ENCODE measurements at regions not wholly inside any gene's neighbourhood (a gene's known extent, or its start where the extent isn't known, plus 50 kb on each side); places are given as distances from the start of the nearest gene placed in this dataset.
"Not testable (repeated sequence)": the region's sequence is repeated elsewhere in the genome, so short reads cannot be mapped to it uniquely, and the experiment has no call there.

DNA sequence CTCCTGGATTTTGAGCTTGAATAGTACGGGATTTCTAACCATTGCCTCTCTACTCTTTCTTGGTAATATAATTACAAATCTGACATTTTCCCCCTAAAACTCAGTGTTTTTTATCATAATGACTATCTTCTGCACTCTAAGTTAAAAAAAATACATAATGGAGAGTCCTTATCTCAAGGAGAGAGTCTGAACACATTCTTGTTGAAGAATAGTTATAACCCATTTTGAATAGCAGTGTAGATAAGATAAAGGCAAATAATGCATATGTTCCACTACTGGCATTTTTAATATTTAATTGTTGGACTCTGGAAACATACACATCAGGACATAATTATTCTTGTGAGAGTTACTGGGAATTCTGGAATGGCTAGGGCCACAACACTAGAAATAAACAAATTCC lies 456.5 kb upstream of the ANO5 start:
- Histone ChIP-seq H3K27ac (ENCODE audit: insufficient read depth, low read length) (no peak overlapping the region), H2AFZ (ENCODE audit: low read length) (no peak overlapping the region), H3K9ac (ENCODE audit: insufficient read depth, low read length) (no peak overlapping the region), H3K4me1 (ENCODE audit: control insufficient read depth, extremely low read depth, insufficient read depth, low read length) (no peaks in the 10 kb centered on the region), H3K27me3 (ENCODE audit: control insufficient read depth, insufficient read depth, low read length) (no peaks in the 10 kb centered on the region), H3K79me2 (ENCODE audit: control insufficient read depth, insufficient read depth, low read length) (no peaks in the 10 kb centered on the region), H3K36me3 (ENCODE audit: control insufficient read depth, insufficient read depth, low read length) (no peaks in the 10 kb centered on the region), H3K9me3 (ENCODE audit: control insufficient read depth, insufficient read depth, low read depth, low read length) (no peaks in the 10 kb centered on the region), H3K4me2 (ENCODE audit: extremely low read depth, insufficient read depth, low read length) (no peak overlapping the region), H4K20me1 (ENCODE audit: control insufficient read depth, extremely low read depth, insufficient read depth, low read length) (no peaks in the 10 kb centered on the region), H3K4me3 (replicated peaks in 1 of 4; ENCODE audit: control extremely low read depth in 1 of 4, insufficient read depth in 1 of 4, low read depth in 3 of 4, low read length in 4 of 4) (no peak overlapping the region)
- TF ChIP-seq, protein P1, sequence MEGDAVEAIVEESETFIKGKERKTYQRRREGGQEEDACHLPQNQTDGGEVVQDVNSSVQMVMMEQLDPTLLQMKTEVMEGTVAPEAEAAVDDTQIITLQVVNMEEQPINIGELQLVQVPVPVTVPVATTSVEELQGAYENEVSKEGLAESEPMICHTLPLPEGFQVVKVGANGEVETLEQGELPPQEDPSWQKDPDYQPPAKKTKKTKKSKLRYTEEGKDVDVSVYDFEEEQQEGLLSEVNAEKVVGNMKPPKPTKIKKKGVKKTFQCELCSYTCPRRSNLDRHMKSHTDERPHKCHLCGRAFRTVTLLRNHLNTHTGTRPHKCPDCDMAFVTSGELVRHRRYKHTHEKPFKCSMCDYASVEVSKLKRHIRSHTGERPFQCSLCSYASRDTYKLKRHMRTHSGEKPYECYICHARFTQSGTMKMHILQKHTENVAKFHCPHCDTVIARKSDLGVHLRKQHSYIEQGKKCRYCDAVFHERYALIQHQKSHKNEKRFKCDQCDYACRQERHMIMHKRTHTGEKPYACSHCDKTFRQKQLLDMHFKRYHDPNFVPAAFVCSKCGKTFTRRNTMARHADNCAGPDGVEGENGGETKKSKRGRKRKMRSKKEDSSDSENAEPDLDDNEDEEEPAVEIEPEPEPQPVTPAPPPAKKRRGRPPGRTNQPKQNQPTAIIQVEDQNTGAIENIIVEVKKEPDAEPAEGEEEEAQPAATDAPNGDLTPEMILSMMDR (conservative IDR thresholded peaks at IDR 0.05 in 1 of 2, IDR thresholded peaks at IDR 0.05 in 1 of 2; ENCODE audit: low read depth in 1 of 2, low read length in 2 of 2): no peak
- TF ChIP-seq EZH2 (IDR thresholded peaks at IDR 0.05; ENCODE audit: low read length, missing control alignments): no peak
- no peak for DNase-seq (ENCODE audit: low read depth in 2 of 2)

DNA sequence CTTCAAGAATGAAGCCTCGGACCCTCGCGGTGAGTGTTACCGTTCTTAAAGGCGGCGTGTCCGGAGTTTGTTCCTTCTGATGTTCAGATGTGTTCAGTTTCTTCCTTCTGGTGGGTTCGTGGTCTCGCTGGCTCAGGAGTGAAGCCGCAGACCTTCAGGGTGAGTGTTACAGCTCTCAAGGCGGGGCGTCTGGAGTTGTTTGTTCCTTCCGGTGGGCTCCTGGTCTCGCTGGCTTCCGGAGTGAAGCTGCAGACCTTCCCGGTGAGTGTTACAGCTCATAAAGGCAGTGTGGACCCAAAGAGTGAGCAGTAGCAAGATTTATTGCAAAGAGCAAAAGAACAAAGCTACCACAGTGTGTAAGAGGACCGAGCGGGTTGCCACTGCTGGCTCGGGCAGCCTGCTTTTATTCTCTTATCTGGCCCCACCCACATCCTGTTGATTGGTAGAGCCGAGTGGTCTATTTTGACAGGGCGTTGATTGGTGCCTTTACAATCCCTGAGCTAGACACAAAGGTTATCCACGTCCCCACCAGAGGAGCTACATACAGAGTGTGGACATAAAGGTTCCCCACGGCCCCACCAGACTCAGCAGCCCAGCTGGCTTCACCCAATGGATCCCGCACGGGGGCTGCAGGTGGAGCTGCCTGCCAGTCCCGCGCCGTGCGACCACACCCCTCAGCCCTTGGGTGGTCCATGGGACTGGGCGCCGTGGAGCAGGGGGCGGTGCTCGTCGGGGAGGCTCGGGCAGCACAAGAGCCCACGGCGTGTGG lies 440.2 kb upstream of the ANO5 start:
- not testable (repeated sequence) for H3K9me3 ChIP-seq (ENCODE audit: control insufficient read depth, insufficient read depth, low read depth, low read length); H3K79me2 ChIP-seq (ENCODE audit: control insufficient read depth, insufficient read depth, low read length); H3K36me3 ChIP-seq (ENCODE audit: control insufficient read depth, insufficient read depth, low read length); H3K27me3 ChIP-seq (ENCODE audit: control insufficient read depth, insufficient read depth, low read length); H3K9ac ChIP-seq (ENCODE audit: insufficient read depth, low read length); H2AFZ ChIP-seq (ENCODE audit: low read length); DNase-seq (ENCODE audit: low read depth in 2 of 2); H3K4me3 ChIP-seq (replicated peaks in 1 of 4; ENCODE audit: control extremely low read depth in 1 of 4, insufficient read depth in 1 of 4, low read depth in 3 of 4, low read length in 4 of 4); H3K4me1 ChIP-seq (ENCODE audit: control insufficient read depth, extremely low read depth, insufficient read depth, low read length); H3K27ac ChIP-seq (ENCODE audit: insufficient read depth, low read length); H3K4me2 ChIP-seq (ENCODE audit: extremely low read depth, insufficient read depth, low read length); H4K20me1 ChIP-seq (ENCODE audit: control insufficient read depth, extremely low read depth, insufficient read depth, low read length)

DNA sequence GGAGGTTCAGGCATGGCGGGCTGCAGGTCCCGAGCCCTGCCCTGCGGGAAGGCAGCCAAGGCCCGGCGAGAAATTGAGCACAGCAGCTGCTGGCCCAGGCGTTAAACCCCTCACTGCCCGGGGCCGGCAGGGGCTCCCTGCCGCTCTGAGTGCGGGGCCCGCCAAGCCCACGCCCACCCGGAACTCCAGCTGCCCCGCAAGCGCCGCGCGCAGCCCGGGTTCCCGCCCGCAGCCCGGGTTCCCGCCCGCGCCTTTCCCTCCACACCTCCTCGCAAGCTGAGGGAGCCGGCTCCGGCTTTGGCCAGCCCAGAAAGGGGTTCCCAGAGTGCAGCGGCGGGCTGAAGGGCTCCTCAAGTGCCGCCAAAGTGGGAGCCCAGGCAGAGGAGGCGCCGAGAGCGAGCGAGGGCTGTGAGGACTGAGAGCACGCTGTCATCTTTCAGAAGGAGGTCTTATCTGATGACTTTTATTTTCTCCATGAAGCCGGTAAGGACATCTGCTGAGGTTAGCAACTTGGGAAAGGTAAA lies 439.6 kb upstream of the ANO5 start:
- not testable (repeated sequence) for H3K9ac ChIP-seq (ENCODE audit: insufficient read depth, low read length); H3K4me2 ChIP-seq (ENCODE audit: extremely low read depth, insufficient read depth, low read length); H3K27ac ChIP-seq (ENCODE audit: insufficient read depth, low read length); H3K4me3 ChIP-seq (replicated peaks in 1 of 4; ENCODE audit: control extremely low read depth in 1 of 4, insufficient read depth in 1 of 4, low read depth in 3 of 4, low read length in 4 of 4); H3K4me1 ChIP-seq (ENCODE audit: control insufficient read depth, extremely low read depth, insufficient read depth, low read length); H3K36me3 ChIP-seq (ENCODE audit: control insufficient read depth, insufficient read depth, low read length); H3K79me2 ChIP-seq (ENCODE audit: control insufficient read depth, insufficient read depth, low read length); H4K20me1 ChIP-seq (ENCODE audit: control insufficient read depth, extremely low read depth, insufficient read depth, low read length); H3K9me3 ChIP-seq (ENCODE audit: control insufficient read depth, insufficient read depth, low read depth, low read length); H2AFZ ChIP-seq (ENCODE audit: low read length); DNase-seq (ENCODE audit: low read depth in 2 of 2); H3K27me3 ChIP-seq (ENCODE audit: control insufficient read depth, insufficient read depth, low read length)

DNA sequence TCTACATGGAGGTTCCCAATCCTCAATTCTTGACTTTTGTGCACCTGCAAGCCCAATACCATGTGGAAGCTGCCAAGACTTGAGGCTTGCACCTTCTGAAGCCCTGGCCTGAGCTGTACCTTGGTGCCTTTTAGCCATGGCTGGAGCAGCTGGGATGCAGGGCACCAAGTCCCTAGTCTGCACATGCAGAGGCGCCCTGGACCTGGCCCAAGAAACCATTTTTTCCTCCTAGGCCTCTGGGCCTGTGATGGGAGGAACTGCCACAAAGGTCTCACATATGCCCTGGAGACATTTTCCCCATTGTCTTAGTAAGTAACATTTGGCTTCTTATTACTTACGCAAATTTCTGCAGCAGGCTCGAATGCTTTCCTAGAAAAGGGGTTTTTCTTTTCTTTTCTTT lies 431.9 kb upstream of the ANO5 start:
- Histone ChIP-seq H3K79me2 (ENCODE audit: control insufficient read depth, insufficient read depth, low read length) (no peaks in the 10 kb centered on the region), H3K27me3 (ENCODE audit: control insufficient read depth, insufficient read depth, low read length) (no peaks in the 10 kb centered on the region), H4K20me1 (ENCODE audit: control insufficient read depth, extremely low read depth, insufficient read depth, low read length) (no peaks in the 10 kb centered on the region), H3K9ac (ENCODE audit: insufficient read depth, low read length) (no peak overlapping the region), H3K4me1 (ENCODE audit: control insufficient read depth, extremely low read depth, insufficient read depth, low read length) (no peaks in the 10 kb centered on the region), H3K4me3 (replicated peaks in 1 of 4; ENCODE audit: control extremely low read depth in 1 of 4, insufficient read depth in 1 of 4, low read depth in 3 of 4, low read length in 4 of 4) (no peak overlapping the region), H3K36me3 (ENCODE audit: control insufficient read depth, insufficient read depth, low read length) (no peaks in the 10 kb centered on the region), H3K27ac (ENCODE audit: insufficient read depth, low read length) (no peak overlapping the region), H2AFZ (ENCODE audit: low read length) (no peak overlapping the region), H3K4me2 (ENCODE audit: extremely low read depth, insufficient read depth, low read length) (no peak overlapping the region), H3K9me3 (ENCODE audit: control insufficient read depth, insufficient read depth, low read depth, low read length) (no peaks in the 10 kb centered on the region)
- DNase-seq (ENCODE audit: low read depth in 2 of 2): no peak
- no peak for TF ChIP-seq EZH2 (IDR thresholded peaks at IDR 0.05; ENCODE audit: low read length, missing control alignments)
- TF ChIP-seq, protein P1 (conservative IDR thresholded peaks at IDR 0.05 in 1 of 2, IDR thresholded peaks at IDR 0.05 in 1 of 2; ENCODE audit: low read depth in 1 of 2, low read length in 2 of 2): no peak
